ENCODE measurements at regions not wholly inside any gene's neighbourhood (a gene's known extent, or its start where the extent isn't known, plus 50 kb on each side); places are given as distances from the start of the nearest gene placed in this dataset.

DNA sequence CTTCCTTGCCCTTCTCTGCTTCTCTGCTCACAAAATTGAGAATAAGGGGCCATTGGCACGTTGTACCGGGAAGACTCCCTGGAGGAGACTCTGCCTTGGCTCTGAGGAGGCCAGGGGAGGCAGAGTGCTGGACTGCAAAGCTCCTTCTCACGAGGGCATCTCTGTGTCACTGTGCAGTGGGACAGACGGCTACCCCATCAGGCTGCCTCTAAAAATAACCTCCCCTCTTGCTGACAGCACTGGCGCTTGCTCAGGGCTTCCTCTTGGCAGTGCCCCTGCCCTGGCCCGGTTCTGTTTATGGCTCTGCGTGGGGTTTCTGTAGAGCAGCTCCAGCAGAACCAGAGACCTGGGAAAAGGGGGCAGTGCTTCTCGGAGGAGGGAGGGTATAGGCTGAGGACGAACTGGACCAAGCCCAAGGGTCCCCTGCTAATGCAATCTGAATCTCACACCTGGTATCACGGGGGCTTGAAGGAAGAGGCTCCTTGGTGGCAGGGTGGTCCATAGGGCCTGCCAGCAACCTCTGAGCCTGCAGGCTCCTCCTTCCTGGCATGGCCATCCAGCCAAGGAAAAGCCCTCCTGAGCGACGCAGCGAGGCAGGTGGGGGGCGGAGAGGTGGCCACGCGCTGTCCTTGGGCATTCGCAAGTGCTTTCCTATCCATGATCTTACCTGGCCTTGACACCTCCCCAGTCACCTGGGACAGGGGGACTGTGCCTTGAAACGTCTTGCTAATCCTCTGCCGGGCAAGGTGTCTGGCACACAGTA is 63.3 kb upstream of the TLE3 start:
- TF ChIP-seq, protein P1, sequence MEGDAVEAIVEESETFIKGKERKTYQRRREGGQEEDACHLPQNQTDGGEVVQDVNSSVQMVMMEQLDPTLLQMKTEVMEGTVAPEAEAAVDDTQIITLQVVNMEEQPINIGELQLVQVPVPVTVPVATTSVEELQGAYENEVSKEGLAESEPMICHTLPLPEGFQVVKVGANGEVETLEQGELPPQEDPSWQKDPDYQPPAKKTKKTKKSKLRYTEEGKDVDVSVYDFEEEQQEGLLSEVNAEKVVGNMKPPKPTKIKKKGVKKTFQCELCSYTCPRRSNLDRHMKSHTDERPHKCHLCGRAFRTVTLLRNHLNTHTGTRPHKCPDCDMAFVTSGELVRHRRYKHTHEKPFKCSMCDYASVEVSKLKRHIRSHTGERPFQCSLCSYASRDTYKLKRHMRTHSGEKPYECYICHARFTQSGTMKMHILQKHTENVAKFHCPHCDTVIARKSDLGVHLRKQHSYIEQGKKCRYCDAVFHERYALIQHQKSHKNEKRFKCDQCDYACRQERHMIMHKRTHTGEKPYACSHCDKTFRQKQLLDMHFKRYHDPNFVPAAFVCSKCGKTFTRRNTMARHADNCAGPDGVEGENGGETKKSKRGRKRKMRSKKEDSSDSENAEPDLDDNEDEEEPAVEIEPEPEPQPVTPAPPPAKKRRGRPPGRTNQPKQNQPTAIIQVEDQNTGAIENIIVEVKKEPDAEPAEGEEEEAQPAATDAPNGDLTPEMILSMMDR (IDR thresholded peaks at IDR 0.05), result no peak
- no peak for TF ChIP-seq POLR2AphosphoS5 (IDR thresholded peaks at IDR 0.05; ENCODE audit: insufficient read depth in 1 of 2, low read depth in 1 of 2)
